GM19467 (cell line): ENCODE measurements at regions not wholly inside any gene's neighbourhood (a gene's known extent, or its start where the extent isn't known, plus 50 kb on each side); places are given as distances from the start of the nearest gene placed in this dataset.

ENCODE experiments used
- ATAC-seq: cut with Tn5 transposase; IDR thresholded peaks from one replicate; pipeline ENCODE4 v1.9.1; 2021; ENCODE audit warnings: mild to moderate bottlenecking, moderate library complexity; ENCODE audit not compliant: unreplicated experiment

DNA sequence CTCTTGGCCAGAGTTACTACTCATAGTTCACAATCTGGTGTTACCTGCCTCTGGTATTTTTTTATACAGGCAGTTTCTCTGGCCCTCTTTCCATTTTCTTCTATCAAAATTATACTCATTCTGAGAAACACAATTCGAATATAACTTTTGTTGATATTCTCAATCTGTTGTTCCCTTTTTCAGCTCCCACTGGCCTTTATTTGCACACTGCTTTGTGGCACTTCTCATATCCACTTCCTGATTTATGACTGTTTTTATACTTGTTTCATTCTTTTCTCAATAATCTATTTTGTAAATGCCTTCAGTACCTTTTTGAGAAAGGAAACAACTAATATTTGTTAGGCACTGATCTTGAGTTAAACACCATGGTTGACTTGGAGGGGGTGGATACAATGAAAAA lies 93.8 kb upstream of the HDAC9 start:
- no peak for ATAC-seq

DNA sequence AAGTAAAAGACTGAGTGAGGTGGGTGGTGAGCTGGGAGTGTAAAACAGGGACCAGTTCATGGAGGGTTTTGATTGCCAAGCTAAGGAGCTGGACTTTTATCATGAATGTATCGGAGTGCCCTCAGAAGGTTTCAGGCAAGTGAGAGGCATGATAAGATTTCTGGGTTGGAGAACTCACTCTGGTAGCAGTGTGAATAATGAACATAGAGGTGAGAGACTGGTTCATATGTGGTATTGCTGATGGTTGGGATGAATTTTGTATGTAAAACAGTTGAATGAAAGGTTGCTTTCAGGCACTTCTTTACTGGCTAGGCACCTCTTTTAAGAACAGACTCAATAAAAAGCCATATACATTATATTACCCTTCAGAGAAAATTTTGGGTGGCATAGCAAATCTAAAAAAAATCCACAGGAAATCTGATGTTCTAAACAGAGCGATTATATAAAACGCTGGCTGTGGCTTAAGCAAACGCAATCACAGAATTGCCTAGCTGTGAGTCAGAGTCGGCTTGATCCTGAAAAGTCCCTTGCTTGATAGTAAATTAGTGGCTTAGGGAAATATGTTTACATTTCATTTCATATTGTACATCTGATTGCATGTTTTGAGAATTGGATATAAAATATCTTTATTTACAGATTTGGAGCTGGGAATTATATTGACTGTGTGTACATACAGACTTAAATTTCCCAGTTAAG lies 92.9 kb upstream of the HDAC9 start:
- no peak for ATAC-seq

DNA sequence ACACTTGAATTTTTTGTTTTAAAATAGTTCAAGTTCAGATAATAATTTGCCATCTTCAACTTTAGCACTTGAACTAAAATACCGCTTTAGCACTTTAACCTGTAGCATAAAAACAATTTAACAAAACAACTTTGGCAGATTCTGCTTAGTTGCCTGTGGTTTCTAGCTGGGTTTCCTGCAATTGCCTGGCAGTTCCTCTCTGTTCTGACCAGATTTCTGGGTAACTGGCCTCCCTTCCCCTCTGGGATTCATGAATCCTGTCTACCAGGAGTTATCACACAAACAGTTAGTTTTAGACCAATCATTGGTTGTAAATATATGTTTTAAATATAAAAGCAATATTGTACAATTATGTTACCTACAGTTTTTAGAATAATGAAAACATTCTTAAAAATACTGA lies 89.8 kb upstream of the HDAC9 start:
- no peak for ATAC-seq

- no peak for ATAC-seq
Measured at GRCh38 chr7:18407385-18407784, 88.2 kb upstream of the HDAC9 start.

DNA sequence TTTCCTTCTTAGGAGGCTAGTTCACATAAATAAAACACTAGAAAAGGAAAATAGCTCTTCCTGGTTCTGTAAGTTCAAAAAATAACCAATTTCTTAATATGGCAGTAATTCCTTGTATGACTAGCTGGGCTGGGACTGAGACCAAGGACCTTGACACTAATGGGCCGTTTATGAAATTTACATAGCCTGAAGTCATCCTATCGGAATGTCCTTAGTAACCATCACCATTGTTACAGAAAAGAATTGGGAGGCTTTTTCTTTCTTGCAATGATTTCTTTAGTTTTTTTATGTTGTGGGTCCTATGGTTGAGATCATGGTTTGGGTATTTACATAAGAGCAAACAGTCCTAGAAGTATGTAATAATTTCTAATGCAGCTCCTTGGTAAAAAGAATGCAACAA lies 87.1 kb upstream of the HDAC9 start:
- ATAC-seq, result no peak

GRCh38 chr7:18408868-18409267 lies 86.7 kb upstream of the HDAC9 start:
- no peak for ATAC-seq

DNA sequence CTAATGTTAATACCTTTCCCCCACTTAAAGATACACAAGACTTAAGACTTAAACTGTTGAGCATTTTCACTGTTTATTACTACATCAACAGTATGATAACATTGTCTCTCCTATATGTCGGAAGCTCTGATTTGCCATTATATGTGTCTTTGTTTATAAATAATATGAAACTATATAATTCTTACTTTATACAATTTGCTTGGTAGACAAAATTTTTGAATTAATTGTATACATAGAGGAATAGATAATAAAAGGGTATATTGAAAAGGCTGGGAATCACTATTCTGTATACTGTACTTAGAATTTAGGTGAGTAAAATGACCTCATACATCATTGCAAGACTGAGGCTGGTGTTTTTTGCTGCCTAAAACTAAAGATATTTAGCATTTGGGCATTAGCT lies 82.1 kb upstream of the HDAC9 start:
- no peak for ATAC-seq

DNA sequence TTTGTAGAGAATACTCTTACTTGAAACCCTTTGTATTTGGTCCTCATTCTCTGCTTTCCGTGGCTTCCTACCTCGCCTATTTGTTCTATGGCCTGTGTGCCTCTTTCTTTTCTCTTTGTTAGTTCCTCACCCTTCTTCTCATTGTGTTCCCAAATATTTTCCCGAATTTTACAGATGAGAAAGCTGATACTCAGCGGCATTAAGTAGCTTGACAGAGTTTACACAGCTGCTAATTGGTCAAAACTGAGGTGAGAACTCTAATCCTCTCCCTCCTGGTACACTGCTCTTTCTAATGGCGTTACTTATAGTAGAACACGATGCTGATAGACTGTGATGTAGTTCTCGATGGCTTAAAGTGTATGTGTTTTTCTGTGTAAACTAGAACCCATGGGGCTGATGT lies 80.7 kb upstream of the HDAC9 start:
- ATAC-seq, result no peak

GRCh38 chr7:18416988-18417387 lies 78.6 kb upstream of the HDAC9 start:
- ATAC-seq, result no peak

DNA sequence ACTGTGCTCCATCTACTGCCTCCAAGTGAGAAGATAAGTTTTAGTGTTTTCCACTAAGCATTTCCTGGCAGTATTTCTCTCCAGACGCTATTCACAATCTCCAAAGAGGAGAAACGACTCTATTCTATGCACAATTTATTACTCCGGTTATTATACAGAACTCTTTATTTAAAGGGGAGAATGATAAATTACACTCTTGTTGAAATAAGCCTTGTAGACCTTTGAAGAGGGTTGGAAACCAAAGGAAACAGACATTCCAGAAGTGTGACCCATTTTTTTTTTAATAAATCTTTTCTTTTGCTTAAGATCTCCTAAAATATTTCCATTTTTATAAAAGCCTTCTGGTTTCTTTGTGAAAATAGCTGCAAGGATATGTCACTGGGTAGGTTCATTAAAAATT lies 76.1 kb upstream of the HDAC9 start:
- ATAC-seq, result no peak

GRCh38 chr7:18420108-18420507 lies 75.4 kb upstream of the HDAC9 start:
- ATAC-seq, result no peak

GRCh38 chr7:18420748-18421147 lies 74.8 kb upstream of the HDAC9 start:
- ATAC-seq, result no peak

- no peak for ATAC-seq
Measured at GRCh38 chr7:18421297-18422002, 74.1 kb upstream of the HDAC9 start.

DNA sequence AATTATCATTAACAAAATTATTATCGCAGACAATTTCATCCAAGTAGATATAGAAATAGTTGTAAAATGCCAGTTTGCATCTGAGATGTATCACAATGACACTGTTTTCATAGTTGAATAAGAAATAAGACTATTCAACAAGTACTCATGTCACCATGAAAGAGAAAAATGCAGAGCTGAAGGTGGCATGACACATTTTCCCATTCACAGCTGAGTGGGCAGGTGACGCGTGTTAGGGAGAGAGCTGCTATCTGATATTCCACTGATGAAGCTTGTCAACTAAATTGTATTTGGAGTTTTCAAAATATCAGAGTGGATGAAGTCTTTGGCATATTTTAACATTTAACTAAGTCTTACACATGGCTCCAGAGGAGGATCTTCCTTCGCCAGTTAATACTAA lies 70.3 kb upstream of the HDAC9 start:
- no peak for ATAC-seq

GRCh38 chr7:18425838-18426445 lies 69.6 kb upstream of the HDAC9 start:
- no peak for ATAC-seq

- ATAC-seq, result no peak
Measured at GRCh38 chr7:18426564-18427226, 68.9 kb upstream of the HDAC9 start.

DNA sequence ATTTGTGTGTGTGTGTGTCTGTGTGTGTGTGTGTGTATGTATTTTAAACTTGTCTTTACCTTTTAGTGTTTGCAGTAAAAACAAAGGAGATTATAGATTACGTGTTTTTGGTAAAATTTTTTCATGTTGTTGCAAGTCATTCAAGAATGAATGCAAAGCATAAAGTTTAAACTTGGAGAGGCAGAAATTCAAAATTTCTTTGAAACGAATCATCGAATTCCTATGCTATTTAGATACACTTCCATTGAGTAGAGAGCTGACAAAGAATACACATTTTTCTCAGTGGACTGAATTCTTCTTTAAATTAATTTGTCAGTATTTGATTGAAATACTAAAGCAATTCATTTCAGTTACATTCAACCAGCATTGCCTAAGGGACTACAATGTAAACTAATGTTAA lies 66.0 kb upstream of the HDAC9 start:
- ATAC-seq, result no peak

DNA sequence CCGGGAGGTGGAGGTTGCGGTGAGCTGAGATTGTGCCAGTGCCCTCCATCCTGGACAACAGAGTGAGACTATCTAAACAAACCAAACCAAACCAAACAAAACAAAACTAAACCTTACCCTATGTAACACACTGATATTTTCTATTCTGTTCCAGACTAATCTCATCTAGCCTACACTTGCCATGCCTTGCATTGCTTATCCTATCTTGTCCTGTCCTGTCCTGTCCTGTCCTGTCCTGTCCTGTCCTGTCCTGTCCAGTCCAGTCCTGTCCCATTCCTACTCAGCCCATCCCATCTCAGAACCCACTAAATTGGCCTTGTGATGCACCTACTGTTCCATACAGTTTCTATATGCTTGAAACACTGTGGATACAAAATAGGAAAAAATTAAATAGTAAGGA lies 64.7 kb upstream of the HDAC9 start:
- ATAC-seq, result no peak

DNA sequence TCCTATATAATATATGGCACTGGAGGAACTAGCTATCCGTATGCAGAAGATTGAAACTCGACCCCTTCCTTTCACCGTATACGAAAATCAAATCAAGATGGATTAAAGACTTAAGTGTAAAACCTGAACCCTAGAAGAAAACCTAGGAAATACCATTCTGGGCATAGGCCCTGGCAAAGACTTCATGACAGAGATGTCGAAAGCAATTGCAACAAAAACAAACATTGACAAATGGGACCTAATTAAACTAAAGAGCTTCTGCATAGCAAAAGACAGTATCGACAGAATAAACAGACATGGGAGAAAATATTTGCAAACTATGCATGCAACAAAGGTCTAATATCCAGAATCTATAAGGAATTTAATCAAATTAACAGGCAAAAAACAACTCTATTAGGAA lies 61.4 kb upstream of the HDAC9 start:
- no peak for ATAC-seq

- ATAC-seq, result no peak
Measured at GRCh38 chr7:18437101-18437500, 58.4 kb upstream of the HDAC9 start.

GRCh38 chr7:18440934-18441333 lies 54.6 kb upstream of the HDAC9 start:
- ATAC-seq, result no peak

DNA sequence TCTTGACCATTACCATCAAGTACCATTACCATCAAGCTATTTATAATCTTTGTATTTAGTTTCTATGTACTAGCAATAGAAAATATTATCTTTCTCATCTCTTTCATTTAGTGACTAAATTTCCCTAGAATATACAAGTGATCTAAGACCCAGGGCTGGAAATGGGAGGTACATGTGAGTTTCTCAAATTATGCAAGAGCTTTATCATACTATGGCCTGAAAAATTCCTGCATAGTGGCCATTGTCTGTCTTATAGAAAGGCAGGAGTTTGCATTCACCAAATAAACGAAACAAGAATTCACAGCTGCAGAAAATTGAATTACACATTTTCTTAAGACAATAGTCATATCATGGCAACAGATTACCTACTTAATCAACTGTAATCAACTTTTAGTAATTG lies 50.7 kb upstream of the HDAC9 start:
- no peak for ATAC-seq
